Endothelial cell of umbilical vein (primary cell): ENCODE measurements at regions not wholly inside any gene's neighbourhood (a gene's known extent, or its start where the extent isn't known, plus 50 kb on each side); places are given as distances from the start of the nearest gene placed in this dataset.

Experiments used
- BruUV-seq: library from RNA; stranded (reverse); fragments of 400-500 nt; replicated peaks from 2 replicates; lab custom pipeline; 2021; lab: Mats Ljungman, UMichigan
- CTCF ChIA-PET: fragments of 300-600, 350-600 bp; sonication (Branson Sonifier 250); formaldehyde crosslinking; loops from one replicate; lab custom pipeline; 2021; ENCODE audit warnings: antibody characterized with exemption, inconsistent platforms; lab: Charles Lee
- POLR2A ChIA-PET: fragments of 300-600, 350-600 bp; sonication (Branson Sonifier 250); formaldehyde crosslinking; loops from one replicate; lab custom pipeline; 2021; ENCODE audit warnings: antibody characterized with exemption, inconsistent platforms; lab: Charles Lee
- DNase-seq: peaks from one replicate; pipeline ENCODE4 v3.0.0-alpha.2; 2011; ENCODE audit warnings: low read depth, low spot score
- FAIRE-seq: peaks from 2 replicates; lab custom pipeline; 2011; peaks lifted over from hg19 to GRCh38; lab: Jason Lieb, UNC
- H2AFZ ChIP-seq: 2 replicates; pipeline ENCODE4 v1.6.0; 2012; ENCODE audit warnings: low read depth, low read length, control low read depth, inconsistent platforms
- H3K27ac ChIP-seq: 2 replicates; pipeline ENCODE4 v1.5.1; 2011; ENCODE audit warnings: low read depth, mild to moderate bottlenecking, control low read depth, low read length, moderate library complexity; ENCODE audit not compliant: insufficient read depth
- H3K27me3 ChIP-seq, 2 experiments: 2 replicates each; pipeline versions ENCODE4 v1.6.0 to v1.6.1; 2011; ENCODE audit warnings: low read length in 2 of 2, mixed read lengths in 1 of 2; ENCODE audit not compliant: control insufficient read depth in 2 of 2, insufficient read depth in 2 of 2
- H3K36me3 ChIP-seq, 2 experiments: 2 replicates in 1 of 2; 3 replicates in 1 of 2; pipeline ENCODE4 v1.5.1; 2011; ENCODE audit warnings: low read length in 2 of 2, mild to moderate bottlenecking in 1 of 2, moderate library complexity in 1 of 2; ENCODE audit not compliant: control insufficient read depth in 2 of 2, insufficient read depth in 2 of 2; ENCODE audit errors: extremely low read depth in 1 of 2
- H3K4me1 ChIP-seq: 3 replicates; pipeline ENCODE4 v1.5.1; 2011; ENCODE audit warnings: mild to moderate bottlenecking, low read length; ENCODE audit not compliant: control insufficient read depth, insufficient read depth; ENCODE audit errors: extremely low read depth
- H3K4me2 ChIP-seq: 2 replicates; pipeline ENCODE4 v1.6.1; 2011; ENCODE audit warnings: low read length, control low read depth, mixed read lengths; ENCODE audit not compliant: insufficient read depth
- H3K4me3 ChIP-seq, 3 experiments: fragments of 200-600 bp in 1 of 3; sonication (generic), shearing (Covaris generic) in 1 of 3; replicated peaks in 1 of 3; 2 replicates each; pipeline ENCODE4 v1.5.1; 2011 to 2016; ENCODE audit warnings: control low read depth in 3 of 3, low read length in 3 of 3, mild to moderate bottlenecking in 2 of 3, inconsistent platforms in 1 of 3, low read depth in 1 of 3, moderate library complexity in 1 of 3; ENCODE audit not compliant: insufficient read depth in 1 of 3
- H3K79me2 ChIP-seq: 2 replicates; pipeline ENCODE4 v1.6.0; 2012; ENCODE audit warnings: low read length, inconsistent platforms; ENCODE audit not compliant: control insufficient read depth, insufficient read depth
- H3K9ac ChIP-seq: replicated peaks from 2 replicates; pipeline ENCODE3; 2011; ENCODE audit warnings: low read length, control low read depth; ENCODE audit not compliant: insufficient read depth; ENCODE audit errors: extremely low read depth
- H3K9me1 ChIP-seq: replicated peaks from 3 replicates; pipeline ENCODE4 v1.6.0; 2011; ENCODE audit warnings: mild to moderate bottlenecking, low read length; ENCODE audit not compliant: control insufficient read depth, insufficient read depth; ENCODE audit errors: extremely low read depth
- H3K9me3 ChIP-seq: replicated peaks from 2 replicates; pipeline ENCODE4 v1.5.1; 2012; ENCODE audit warnings: low read length, inconsistent platforms; ENCODE audit not compliant: control insufficient read depth, insufficient read depth
- H4K20me1 ChIP-seq: replicated peaks from 2 replicates; pipeline ENCODE3; 2011; ENCODE audit warnings: mild to moderate bottlenecking, low read length; ENCODE audit not compliant: control insufficient read depth, insufficient read depth; ENCODE audit errors: extremely low read depth
- CTCF ChIP-seq, 2 donors: IDR thresholded peaks; 1 replicate in 1 of 2; 2 replicates in 1 of 2; pipeline ENCODE4 v1.5.1; 2011; ENCODE audit warnings: low read length in 2 of 2, mild to moderate bottlenecking in 2 of 2, moderate library complexity in 2 of 2, control low read depth in 1 of 2, inconsistent platforms in 1 of 2, low read depth in 1 of 2; ENCODE audit not compliant: insufficient read depth in 1 of 2; ENCODE audit errors: extremely low read depth in 1 of 2
- EZH2 ChIP-seq: IDR thresholded peaks from 2 replicates; pipeline ENCODE4 v1.6.1; 2012; ENCODE audit warnings: borderline replicate concordance, low read depth, mild to moderate bottlenecking, moderate library complexity, low read length, inconsistent platforms; ENCODE audit not compliant: severe bottlenecking
- FOS ChIP-seq: IDR thresholded peaks from 2 replicates; pipeline ENCODE4 v1.6.1; 2011; ENCODE audit warnings: mild to moderate bottlenecking, low read length, moderate library complexity, borderline replicate concordance; ENCODE audit not compliant: insufficient read depth
- GATA2 ChIP-seq: IDR thresholded peaks from 2 replicates; pipeline ENCODE4 v1.7.0; 2011; ENCODE audit warnings: low read depth, mild to moderate bottlenecking, moderate library complexity, mixed read lengths, low read length; ENCODE audit not compliant: insufficient read length, insufficient read depth
- JUN ChIP-seq: IDR thresholded peaks from 2 replicates; pipeline ENCODE4 v1.6.1; 2011; ENCODE audit warnings: borderline replicate concordance, low read depth; ENCODE audit not compliant: insufficient read length, insufficient read depth
- MAX ChIP-seq: IDR thresholded peaks from 2 replicates; pipeline ENCODE4 v1.6.1; 2011; ENCODE audit not compliant: insufficient read depth, insufficient read length
- MYC ChIP-seq: IDR thresholded peaks from one replicate; pipeline ENCODE4 v1.6.1; 2011; ENCODE audit warnings: mild to moderate bottlenecking, low read depth, low read length
- POLR2A ChIP-seq: IDR thresholded peaks from 2 replicates; pipeline ENCODE4 v1.6.1; 2012; ENCODE audit warnings: low read depth, mild to moderate bottlenecking, control low read depth, low read length
- POLR2AphosphoS5 ChIP-seq: IDR thresholded peaks from 2 replicates; pipeline ENCODE4 v1.6.1; 2012; ENCODE audit warnings: low read depth, mild to moderate bottlenecking, control low read depth, low read length, moderate library complexity; ENCODE audit not compliant: insufficient read depth
- dilution Hi-C: fragments of 300-500 bp; cut with MboI; formaldehyde crosslinking; loops from one replicate; pipeline ENCODE4 v1.15.0; 2019; ENCODE audit warnings: low sequenced_read_pairs; ENCODE audit not compliant: extremely low pct_ligation_motif_present
- intact Hi-C: fragments of 100-400 bp; cut with micrococcal nuclease; formaldehyde crosslinking; loops from one replicate; pipeline ENCODE4 v1.10.0; 2022

- Histone ChIP-seq H3K4me1 (no peaks in the 10 kb centered on the region), H3K9ac (no peak overlapping the region), H4K20me1 (no peaks in the 10 kb centered on the region), H2AFZ (no peak overlapping the region), H3K4me3 (no peak overlapping the region), H3K27ac (no peak overlapping the region), H3K9me3 (peaks cover 5% of the 10 kb centered on the region), H3K9me1 (no peaks in the 10 kb centered on the region), H3K4me2 (no peak overlapping the region), H3K36me3 (no peaks in the 10 kb centered on the region), H3K27me3 (no peaks in the 10 kb centered on the region), H3K79me2 (no peaks in the 10 kb centered on the region)
- ChIA-PET CTCF (no interaction called here), POLR2A (no interaction called here)
- intact Hi-C loops (no loop called here), dilution Hi-C loops (no loop called here)
- BruUV-seq, result no TSS peak
- DNase-seq (no peak), FAIRE-seq (no peak)
- TF ChIP-seq MAX (no peak), GATA2 (no peak), JUN (no peak), POLR2A (no peak), FOS (no peak), POLR2AphosphoS5 (no peak), MYC (no peak), CTCF (IDR thresholded peaks at IDR 0.05; ENCODE audit: extremely low read depth in 1 of 2, insufficient read depth in 1 of 2, low read depth in 1 of 2, low read length in 2 of 2) (no peak), EZH2 (no peak)
Observed at GRCh38 chr11:115885535-115886421, 381.6 kb upstream of the CADM1 start.
